ENCODE measurements at regions not wholly inside any gene's neighbourhood (a gene's known extent, or its start where the extent isn't known, plus 50 kb on each side); places are given as distances from the start of the nearest gene placed in this dataset.

DNA sequence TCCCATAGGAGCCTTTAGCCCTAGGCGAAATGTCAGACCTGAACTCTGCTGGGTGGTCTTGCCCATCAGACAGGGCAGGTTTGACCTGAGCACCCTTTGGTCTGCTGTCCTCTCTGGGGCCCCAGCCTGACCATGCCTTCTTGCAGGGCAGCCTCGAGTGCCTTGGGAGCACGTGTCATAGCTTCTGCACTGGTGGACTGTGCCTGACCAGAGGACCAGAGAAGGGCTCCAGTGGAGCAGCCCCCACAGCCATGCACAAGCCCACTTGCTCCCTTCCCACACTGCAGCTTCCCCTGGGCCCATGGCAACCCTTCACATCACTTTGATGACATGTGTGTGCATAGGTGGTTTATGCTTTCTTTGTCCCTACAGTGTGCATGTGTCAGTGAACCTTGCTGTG is 394.0 kb downstream of the TEX13C start:
- intact Hi-C loops (cut with DNase I; ENCODE audit: low total_unique reads): no loop called here
- Histone ChIP-seq H3K36me3 (ENCODE audit: low read depth, missing control alignments) (no peaks in the 10 kb centered on the region), H3K9me3 (no peaks in the 10 kb centered on the region), H3K4me1 (no peaks in the 10 kb centered on the region), H3K4me3 (no peak overlapping the region), H3K27ac (no peak overlapping the region), H3K27me3 (no peaks in the 10 kb centered on the region)
- TF ChIP-seq, protein P1, sequence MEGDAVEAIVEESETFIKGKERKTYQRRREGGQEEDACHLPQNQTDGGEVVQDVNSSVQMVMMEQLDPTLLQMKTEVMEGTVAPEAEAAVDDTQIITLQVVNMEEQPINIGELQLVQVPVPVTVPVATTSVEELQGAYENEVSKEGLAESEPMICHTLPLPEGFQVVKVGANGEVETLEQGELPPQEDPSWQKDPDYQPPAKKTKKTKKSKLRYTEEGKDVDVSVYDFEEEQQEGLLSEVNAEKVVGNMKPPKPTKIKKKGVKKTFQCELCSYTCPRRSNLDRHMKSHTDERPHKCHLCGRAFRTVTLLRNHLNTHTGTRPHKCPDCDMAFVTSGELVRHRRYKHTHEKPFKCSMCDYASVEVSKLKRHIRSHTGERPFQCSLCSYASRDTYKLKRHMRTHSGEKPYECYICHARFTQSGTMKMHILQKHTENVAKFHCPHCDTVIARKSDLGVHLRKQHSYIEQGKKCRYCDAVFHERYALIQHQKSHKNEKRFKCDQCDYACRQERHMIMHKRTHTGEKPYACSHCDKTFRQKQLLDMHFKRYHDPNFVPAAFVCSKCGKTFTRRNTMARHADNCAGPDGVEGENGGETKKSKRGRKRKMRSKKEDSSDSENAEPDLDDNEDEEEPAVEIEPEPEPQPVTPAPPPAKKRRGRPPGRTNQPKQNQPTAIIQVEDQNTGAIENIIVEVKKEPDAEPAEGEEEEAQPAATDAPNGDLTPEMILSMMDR (IDR thresholded peaks at IDR 0.05): no peak
- no peak for TF ChIP-seq POLR2A (IDR thresholded peaks at IDR 0.05)
- no CpG with 5 or more reads among the region's 3 CpGs for WGBS, 2 donors
- DNase-seq: no peak

DNA sequence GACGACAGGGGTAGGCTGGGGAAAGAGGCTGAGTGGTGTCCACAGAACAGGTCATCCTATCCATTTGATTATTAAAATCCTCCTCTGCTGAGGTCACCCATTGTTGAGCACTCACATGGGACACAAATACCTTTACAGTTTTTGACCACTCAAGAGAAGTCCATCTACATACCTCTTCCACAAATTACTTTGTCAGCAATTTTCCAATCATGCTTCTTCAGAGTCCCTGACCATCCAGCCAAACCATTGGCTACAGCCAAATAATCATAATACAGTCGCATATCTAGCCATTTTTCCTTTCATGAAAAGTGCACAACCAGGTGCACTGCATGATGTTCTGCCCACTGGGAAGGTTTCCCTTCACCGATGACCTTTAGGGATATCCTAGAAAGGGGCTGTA is 407.4 kb downstream of the TEX13C start:
- intact Hi-C loops (cut with DNase I; ENCODE audit: low total_unique reads): no loop called here
- 90 to 93% methylated on average over 2 to 3 of the region's 3 CpGs for WGBS, 2 donors
- no peaks in the 10 kb centered on the region for H3K9me3 ChIP-seq

DNA sequence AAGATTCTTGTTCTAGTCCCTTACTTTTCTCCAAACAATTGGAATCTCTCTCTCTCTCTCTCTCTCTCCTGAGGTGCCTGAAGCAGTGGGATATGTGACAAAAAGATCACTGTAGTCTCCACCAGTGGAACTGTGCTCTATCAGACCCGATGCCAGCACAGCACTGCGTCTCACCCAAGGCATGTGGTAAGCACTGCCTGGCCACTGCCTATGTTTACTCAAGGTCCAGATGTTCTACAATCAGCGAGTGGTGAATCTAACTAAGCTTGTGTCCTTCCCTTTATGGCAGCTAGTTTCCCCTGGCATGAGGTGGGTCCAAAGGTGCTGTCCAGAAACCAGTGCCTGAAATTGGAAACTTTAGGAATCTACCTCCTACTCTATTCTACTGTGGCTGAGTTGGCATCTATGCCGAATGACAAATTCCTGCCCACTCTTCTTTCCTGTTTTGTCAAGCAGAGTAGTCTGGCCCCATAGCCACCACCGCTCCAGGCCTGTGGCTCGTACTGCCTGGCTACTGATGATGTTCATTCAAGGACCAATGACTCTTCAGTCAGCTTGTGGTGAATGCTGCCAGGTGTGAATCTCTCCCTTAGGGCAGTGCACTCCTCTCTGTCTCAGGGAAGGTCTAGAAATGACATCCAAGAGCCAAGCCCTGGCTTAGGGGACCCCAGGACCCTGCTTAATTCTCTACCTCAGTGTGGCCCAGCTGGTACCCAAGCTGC is 416.5 kb downstream of the TEX13C start:
- Histone ChIP-seq H3K36me3 (ENCODE audit: low read depth, missing control alignments) (no peaks in the 10 kb centered on the region), H3K27ac (no peak overlapping the region), H3K4me3 (no peak overlapping the region), H3K4me1 (no peaks in the 10 kb centered on the region), H3K9me3 (no peaks in the 10 kb centered on the region), H3K27me3 (no peaks in the 10 kb centered on the region)
- 90 to 95% methylated on average over 4 to 6 of the region's 6 CpGs for WGBS, 2 donors
- TF ChIP-seq, protein P1 (IDR thresholded peaks at IDR 0.05): no peak
- intact Hi-C loops (cut with DNase I; ENCODE audit: low total_unique reads): no loop called here
- DNase-seq: no peak

More for the DNA sequence above, 407.4 kb downstream of the TEX13C start:
- Histone ChIP-seq H3K4me1 (no peaks in the 10 kb centered on the region), H3K4me3 (no peak overlapping the region), H3K27me3 (no peaks in the 10 kb centered on the region), H3K36me3 (ENCODE audit: low read depth, missing control alignments) (no peaks in the 10 kb centered on the region), H3K27ac (no peak overlapping the region)
- TF ChIP-seq, protein P1 (IDR thresholded peaks at IDR 0.05): no peak
- TF ChIP-seq POLR2A (IDR thresholded peaks at IDR 0.05): no peak
- no peak for DNase-seq

DNA sequence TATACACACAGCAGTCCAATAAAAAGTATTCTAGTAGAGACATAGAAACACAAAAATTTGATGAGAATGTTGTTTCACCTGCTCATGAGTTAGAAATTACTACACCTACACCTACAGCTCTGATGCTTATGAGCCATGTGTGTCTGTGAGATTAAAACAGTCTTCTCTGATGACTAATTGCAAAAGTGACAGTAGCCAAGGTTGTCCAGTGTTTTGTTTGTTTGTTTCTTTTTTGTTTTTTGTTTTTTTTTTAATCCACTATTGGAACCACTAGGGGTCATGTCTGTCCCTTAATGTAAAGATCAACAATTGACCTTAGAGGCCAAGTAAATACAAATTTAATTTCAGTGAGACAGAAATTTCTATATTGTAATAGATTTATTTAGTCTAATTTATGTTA is 423.1 kb downstream of the TEX13C start:
- Histone ChIP-seq H3K4me3 (no peak overlapping the region), H3K36me3 (ENCODE audit: low read depth, missing control alignments) (no peaks in the 10 kb centered on the region), H3K27ac (no peak overlapping the region), H3K4me1 (no peaks in the 10 kb centered on the region), H3K9me3 (no peaks in the 10 kb centered on the region), H3K27me3 (no peaks in the 10 kb centered on the region)
- no peak for DNase-seq
- TF ChIP-seq POLR2A (IDR thresholded peaks at IDR 0.05): no peak
- TF ChIP-seq, protein P1 (IDR thresholded peaks at IDR 0.05): no peak
- intact Hi-C loops (cut with DNase I; ENCODE audit: low total_unique reads): no loop called here

DNA sequence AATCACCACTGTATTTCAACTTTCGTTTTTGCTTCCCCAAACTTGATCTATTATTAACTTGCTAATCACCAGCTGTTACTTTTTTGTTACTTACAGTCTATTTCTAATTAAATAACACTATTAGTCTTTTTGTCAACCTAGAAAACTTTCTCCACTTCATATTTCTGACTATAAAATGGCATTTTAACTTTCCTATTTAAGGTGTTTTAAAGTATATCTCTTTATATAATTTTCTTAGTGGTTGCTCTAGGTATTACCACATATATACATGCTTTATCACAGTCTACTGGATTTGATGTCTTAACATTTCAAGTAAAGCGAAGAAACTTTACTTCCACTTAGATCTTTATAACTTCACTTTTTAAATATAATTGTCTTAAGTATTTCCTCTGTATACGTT is 421.2 kb downstream of the DCAF12L2 start:
- no peak for TF ChIP-seq POLR2A (IDR thresholded peaks at IDR 0.05)
- TF ChIP-seq, protein P1 (IDR thresholded peaks at IDR 0.05): no peak
- intact Hi-C loops (cut with DNase I; ENCODE audit: low total_unique reads): no loop called here
- Histone ChIP-seq H3K27me3 (no peaks in the 10 kb centered on the region), H3K4me1 (no peaks in the 10 kb centered on the region), H3K4me3 (no peak overlapping the region), H3K9me3 (no peaks in the 10 kb centered on the region), H3K27ac (no peak overlapping the region), H3K36me3 (ENCODE audit: low read depth, missing control alignments) (no peaks in the 10 kb centered on the region)
- WGBS, 2 donors: 85 to 91% methylated on average over 3 of the region's 3 CpGs
- no peak for DNase-seq
